BE2C (cell line): ENCODE measurements at regions not wholly inside any gene's neighbourhood (a gene's known extent, or its start where the extent isn't known, plus 50 kb on each side); places are given as distances from the start of the nearest gene placed in this dataset.

ENCODE experiments used
- DNase-seq: peaks from one replicate; pipeline ENCODE4 v3.0.0-alpha.2; 2020
- H3K27me3 ChIP-seq: fragments of 250-450 bp; sonication (Bioruptor Pico); 2 replicates; pipeline ENCODE4 v1.5.1; 2020; ENCODE audit warnings: mild to moderate bottlenecking
- H3K36me3 ChIP-seq: fragments of 250-450 bp; sonication (Bioruptor Pico); 2 replicates; pipeline ENCODE4 v1.5.1; 2020; ENCODE audit warnings: mild to moderate bottlenecking
- H3K4me1 ChIP-seq: fragments of 250-450 bp; sonication (Bioruptor Pico); 2 replicates; pipeline ENCODE4 v1.5.1; 2020
- H3K4me3 ChIP-seq: 2 replicates; pipeline ENCODE4 v1.5.1; 2011; ENCODE audit warnings: low read depth, low read length
- H3K9me3 ChIP-seq: fragments of 250-450 bp; sonication (Bioruptor Pico); 2 replicates; pipeline ENCODE4 v1.5.1; 2020
- TF ChIP-seq, protein P1 (sequence below): IDR thresholded peaks from 2 replicates; pipeline ENCODE4 v1.5.1; 2012; ENCODE audit warnings: mild to moderate bottlenecking, low read depth, low read length

DNA sequence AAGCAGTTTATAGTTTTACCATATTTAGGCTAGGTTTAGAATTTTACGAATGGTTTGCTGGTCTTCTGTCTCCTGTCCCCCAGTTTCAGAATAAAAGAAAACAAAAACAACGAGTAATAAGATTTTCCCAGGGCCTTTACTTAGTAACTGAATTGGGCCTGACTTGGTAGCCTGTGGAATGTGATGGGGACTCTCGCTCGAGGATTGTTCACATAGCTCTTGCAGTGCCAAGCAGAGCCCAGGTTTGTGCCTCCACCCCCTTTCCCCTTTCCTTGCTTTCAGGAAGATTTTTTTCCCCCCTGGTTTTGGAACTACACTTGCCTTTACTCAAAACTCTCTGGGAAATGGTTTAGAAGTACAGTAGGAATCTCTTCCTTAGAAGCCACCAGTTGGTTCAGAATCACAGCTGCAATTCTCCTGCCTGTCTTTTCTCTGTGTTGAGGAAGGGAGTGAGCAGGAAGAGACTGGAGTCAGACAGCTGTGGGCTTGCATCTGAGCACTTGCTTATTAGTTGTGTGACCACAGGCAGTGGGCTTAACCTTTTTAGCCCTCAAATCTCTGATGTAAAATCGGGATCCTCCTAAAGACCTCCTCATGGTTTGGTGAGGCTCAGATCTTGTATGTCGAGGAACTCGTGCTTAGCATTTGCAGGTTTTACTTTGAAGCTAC, 501.2 kb downstream of the PCNX1 start:
- H3K4me3 ChIP-seq = no peak overlapping the region
- no peaks in the 10 kb centered on the region for H3K4me1 ChIP-seq
- TF ChIP-seq, protein P1, sequence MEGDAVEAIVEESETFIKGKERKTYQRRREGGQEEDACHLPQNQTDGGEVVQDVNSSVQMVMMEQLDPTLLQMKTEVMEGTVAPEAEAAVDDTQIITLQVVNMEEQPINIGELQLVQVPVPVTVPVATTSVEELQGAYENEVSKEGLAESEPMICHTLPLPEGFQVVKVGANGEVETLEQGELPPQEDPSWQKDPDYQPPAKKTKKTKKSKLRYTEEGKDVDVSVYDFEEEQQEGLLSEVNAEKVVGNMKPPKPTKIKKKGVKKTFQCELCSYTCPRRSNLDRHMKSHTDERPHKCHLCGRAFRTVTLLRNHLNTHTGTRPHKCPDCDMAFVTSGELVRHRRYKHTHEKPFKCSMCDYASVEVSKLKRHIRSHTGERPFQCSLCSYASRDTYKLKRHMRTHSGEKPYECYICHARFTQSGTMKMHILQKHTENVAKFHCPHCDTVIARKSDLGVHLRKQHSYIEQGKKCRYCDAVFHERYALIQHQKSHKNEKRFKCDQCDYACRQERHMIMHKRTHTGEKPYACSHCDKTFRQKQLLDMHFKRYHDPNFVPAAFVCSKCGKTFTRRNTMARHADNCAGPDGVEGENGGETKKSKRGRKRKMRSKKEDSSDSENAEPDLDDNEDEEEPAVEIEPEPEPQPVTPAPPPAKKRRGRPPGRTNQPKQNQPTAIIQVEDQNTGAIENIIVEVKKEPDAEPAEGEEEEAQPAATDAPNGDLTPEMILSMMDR = no peak
- no peaks in the 10 kb centered on the region for H3K9me3 ChIP-seq
- no peaks in the 10 kb centered on the region for H3K36me3 ChIP-seq
- DNase-seq = no peak
- H3K27me3 ChIP-seq = no peaks in the 10 kb centered on the region

DNA sequence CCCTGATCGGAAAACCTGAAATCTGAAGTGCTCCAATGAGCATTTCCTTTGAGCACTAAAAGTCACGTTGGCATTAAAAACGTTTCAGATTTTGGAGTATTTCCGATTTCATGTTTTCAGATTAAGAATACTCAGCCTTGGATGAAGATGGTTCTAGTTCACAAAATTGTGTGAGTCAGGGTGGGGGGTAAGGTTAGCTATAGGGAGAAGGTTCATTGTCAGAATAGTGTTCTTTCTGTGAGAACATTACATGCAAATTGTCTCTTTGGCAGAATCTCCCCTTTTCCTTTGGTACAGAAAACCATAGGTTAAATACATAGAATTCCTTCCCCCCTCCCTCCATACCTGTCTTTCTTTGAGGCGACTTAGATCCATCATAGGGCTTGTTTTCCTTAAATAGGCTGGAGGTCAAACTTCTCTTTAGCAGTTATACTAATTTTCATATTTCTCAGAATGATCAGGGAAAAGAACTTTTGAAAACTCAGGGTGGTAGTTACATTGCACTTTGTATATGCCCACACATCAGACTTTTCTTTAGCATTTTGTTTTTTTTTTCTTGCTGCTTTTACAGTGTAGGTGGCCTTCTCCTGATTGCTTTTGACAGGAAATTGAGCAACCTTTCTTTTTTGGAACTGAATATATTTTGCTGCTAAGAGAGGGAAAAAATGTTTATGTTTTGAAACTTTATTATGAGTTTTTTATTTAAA, 503.5 kb downstream of the PCNX1 start:
- Histone ChIP-seq H3K4me1 (0 out of 2 replicates have a peak, but pooled peaks cover 4% of the 10 kb centered on the region), H3K9me3 (peaks cover 3% of the 10 kb centered on the region; the same call in 1 of the 2 replicates), H3K27me3 (no peaks in the 10 kb centered on the region), H3K36me3 (no peaks in the 10 kb centered on the region; the same call in 1 of the 2 replicates), H3K4me3 (no peak overlapping the region)
- DNase-seq = no peak
- TF ChIP-seq, protein P1 = no peak

DNA sequence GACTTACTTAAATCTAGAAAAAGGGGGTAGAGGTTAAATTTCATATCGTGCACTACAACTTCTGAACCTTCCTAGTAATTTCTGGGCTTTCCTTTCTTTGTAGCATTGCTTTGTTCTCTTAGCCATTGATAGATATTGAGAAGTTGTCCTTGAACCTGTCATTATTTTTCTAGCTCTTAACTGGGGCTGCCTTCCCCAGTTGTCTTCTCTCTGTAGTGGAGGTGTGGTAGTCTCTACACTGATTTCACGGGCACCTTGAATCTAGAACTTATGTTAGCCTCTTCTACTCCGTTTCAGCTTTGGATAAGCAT, 504.0 kb downstream of the PCNX1 start:
- TF ChIP-seq, protein P1 = no peak
- Histone ChIP-seq H3K4me3 (no peak overlapping the region), H3K4me1 (0 out of 2 replicates have a peak, but pooled peaks cover 4% of the 10 kb centered on the region), H3K27me3 (no peaks in the 10 kb centered on the region), H3K9me3 (peaks cover 3% of the 10 kb centered on the region; the same call in 1 of the 2 replicates), H3K36me3 (no peaks in the 10 kb centered on the region; the same call in 1 of the 2 replicates)
- DNase-seq = no peak

DNA sequence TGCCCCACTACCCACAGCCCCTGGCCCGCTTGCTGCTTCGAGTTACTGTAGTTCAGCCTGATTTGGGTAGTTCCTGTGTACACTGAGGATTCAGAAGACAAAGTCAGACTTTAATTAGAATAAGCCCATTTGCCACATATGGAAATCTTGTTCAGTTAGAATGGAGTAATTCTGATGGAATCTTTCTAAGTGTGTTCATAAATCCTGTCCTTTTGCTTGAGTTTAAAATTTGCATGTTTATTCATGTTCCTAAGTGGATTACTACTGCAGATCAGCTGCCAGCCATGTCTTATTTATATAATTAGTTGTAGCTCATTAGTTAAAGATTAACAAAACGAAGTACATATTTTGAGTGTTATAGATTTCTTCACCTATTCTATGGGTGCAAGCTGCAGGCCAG, 504.5 kb downstream of the PCNX1 start:
- Histone ChIP-seq H3K9me3 (peaks cover 3% of the 10 kb centered on the region; the same call in 1 of the 2 replicates), H3K36me3 (no peaks in the 10 kb centered on the region; the same call in 1 of the 2 replicates), H3K4me3 (no peak overlapping the region), H3K27me3 (no peaks in the 10 kb centered on the region), H3K4me1 (0 out of 2 replicates have a peak, but pooled peaks cover 4% of the 10 kb centered on the region)
- TF ChIP-seq, protein P1 = no peak
- DNase-seq = no peak

DNA sequence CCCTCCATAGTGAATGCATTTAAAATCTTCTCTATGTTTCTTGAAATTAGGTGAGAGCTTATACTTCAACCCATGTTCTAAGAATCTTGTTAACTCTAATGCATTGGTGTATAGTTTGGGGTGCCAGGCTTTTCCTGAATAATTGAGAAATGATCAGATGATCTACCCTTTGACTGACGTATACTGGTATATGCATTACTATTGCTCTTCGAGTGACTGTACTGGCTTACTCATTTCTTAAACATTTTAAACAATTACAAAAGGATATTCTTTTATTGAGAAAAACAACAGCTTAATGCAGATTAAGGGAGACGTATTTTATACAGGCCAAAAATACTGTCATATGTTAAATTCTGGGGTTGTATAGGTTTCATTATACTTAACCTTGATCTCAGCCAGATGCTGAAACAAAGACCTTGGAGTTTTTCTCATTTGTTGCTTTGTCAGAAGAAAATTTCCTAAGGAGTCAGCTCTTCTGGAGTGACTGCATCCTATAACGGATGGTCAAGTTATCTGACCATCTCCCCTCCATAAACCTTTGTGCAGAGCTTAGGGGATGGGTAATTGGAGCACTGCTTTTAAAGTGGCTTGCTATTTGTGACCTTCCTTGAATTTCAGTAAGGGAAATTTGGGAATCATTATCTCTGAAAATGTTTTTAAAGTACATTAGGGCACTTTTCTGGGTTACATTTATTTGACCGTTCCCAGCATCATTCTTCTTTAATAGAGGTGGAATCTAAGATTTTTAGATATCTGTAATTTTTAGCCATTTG, 507.6 kb downstream of the PCNX1 start:
- no peak overlapping the region for H3K4me3 ChIP-seq

More for the DNA sequence above, 507.6 kb downstream of the PCNX1 start:
- Histone ChIP-seq H3K9me3 (peaks cover 3% of the 10 kb centered on the region; the same call in 1 of the 2 replicates), H3K27me3 (no peaks in the 10 kb centered on the region), H3K36me3 (no peaks in the 10 kb centered on the region; the same call in 1 of the 2 replicates), H3K4me1 (0 out of 2 replicates have a peak, but pooled peaks cover 4% of the 10 kb centered on the region)
- DNase-seq = no peak
- TF ChIP-seq, protein P1 = no peak
